ENCODE measurements at regions not wholly inside any gene's neighbourhood (a gene's known extent, or its start where the extent isn't known, plus 50 kb on each side); places are given as distances from the start of the nearest gene placed in this dataset.

GRCh38 chr10:108901781-108902618 is 1021.3 kb downstream of the XPNPEP1 start:
- no peaks in the 10 kb centered on the region for H3K4me1 Mint-ChIP-seq (ENCODE audit: low read depth)
- H3K27me3 Mint-ChIP-seq, result no peaks in the 10 kb centered on the region
- no peak overlapping the region for H3K4me3 Mint-ChIP-seq
- no peak for DNase-seq
- H3K36me3 Mint-ChIP-seq (ENCODE audit: low read depth), result no peaks in the 10 kb centered on the region
- H3K27ac Mint-ChIP-seq, result no peak overlapping the region
- peaks cover 7% of the 10 kb centered on the region for H3K9me3 Mint-ChIP-seq

- no peaks in the 10 kb centered on the region for H3K36me3 Mint-ChIP-seq (ENCODE audit: low read depth)
- peaks cover 10% of the 10 kb centered on the region for H3K9me3 Mint-ChIP-seq
- H3K27ac Mint-ChIP-seq, result no peak overlapping the region
- no peaks in the 10 kb centered on the region for H3K27me3 Mint-ChIP-seq
- DNase-seq, result no peak
- H3K4me1 Mint-ChIP-seq (ENCODE audit: low read depth), result no peaks in the 10 kb centered on the region
- H3K4me3 Mint-ChIP-seq, result no peak overlapping the region
Measured at GRCh38 chr10:108899670-108900069, 1023.6 kb downstream of the XPNPEP1 start.

- H3K4me1 Mint-ChIP-seq (ENCODE audit: low read depth), result no peaks in the 10 kb centered on the region
- H3K36me3 Mint-ChIP-seq (ENCODE audit: low read depth), result no peaks in the 10 kb centered on the region
- H3K4me3 Mint-ChIP-seq, result no peak overlapping the region
- peaks cover 22% of the 10 kb centered on the region for H3K9me3 Mint-ChIP-seq
- no peak overlapping the region for H3K27ac Mint-ChIP-seq
- no peak for DNase-seq
- no peaks in the 10 kb centered on the region for H3K27me3 Mint-ChIP-seq
Measured at GRCh38 chr10:108894402-108895301, 1028.7 kb downstream of the XPNPEP1 start.

GRCh38 chr10:108877095-108877561 is 1046.2 kb downstream of the XPNPEP1 start:
- Mint-ChIP-seq H3K27me3 (no peaks in the 10 kb centered on the region), H3K9me3 (no peaks in the 10 kb centered on the region), H3K36me3 (ENCODE audit: low read depth) (no peaks in the 10 kb centered on the region), H3K4me3 (no peak overlapping the region), H3K4me1 (ENCODE audit: low read depth) (no peaks in the 10 kb centered on the region), H3K27ac (no peak overlapping the region)
- DNase-seq, result no peak

GRCh38 chr10:108872854-108873253 is 1050.5 kb downstream of the XPNPEP1 start:
- Mint-ChIP-seq H3K27ac (no peak overlapping the region), H3K36me3 (ENCODE audit: low read depth) (no peaks in the 10 kb centered on the region), H3K9me3 (no peaks in the 10 kb centered on the region), H3K4me3 (no peak overlapping the region), H3K27me3 (no peaks in the 10 kb centered on the region), H3K4me1 (ENCODE audit: low read depth) (no peaks in the 10 kb centered on the region)
- no peak for DNase-seq

GRCh38 chr10:108868881-108869280 is 1054.4 kb downstream of the XPNPEP1 start:
- Mint-ChIP-seq H3K4me1 (ENCODE audit: low read depth) (no peaks in the 10 kb centered on the region), H3K36me3 (ENCODE audit: low read depth) (no peaks in the 10 kb centered on the region), H3K27me3 (no peaks in the 10 kb centered on the region), H3K9me3 (peaks cover 2% of the 10 kb centered on the region), H3K4me3 (no peak overlapping the region), H3K27ac (no peak overlapping the region)
- no peak for DNase-seq

GRCh38 chr10:108862676-108863350 is 1060.5 kb downstream of the XPNPEP1 start:
- Mint-ChIP-seq H3K4me3 (no peak overlapping the region), H3K36me3 (ENCODE audit: low read depth) (no peaks in the 10 kb centered on the region), H3K27me3 (no peaks in the 10 kb centered on the region), H3K4me1 (ENCODE audit: low read depth) (no peaks in the 10 kb centered on the region), H3K9me3 (peaks cover 6% of the 10 kb centered on the region), H3K27ac (no peak overlapping the region)
- no peak for DNase-seq

- Mint-ChIP-seq H3K27me3 (no peaks in the 10 kb centered on the region), H3K4me1 (ENCODE audit: low read depth) (no peaks in the 10 kb centered on the region)
Measured at GRCh38 chr10:108861181-108861754, 1062.0 kb downstream of the XPNPEP1 start.

GRCh38 chr10:108852211-108852610 is 1071.1 kb downstream of the XPNPEP1 start:
- Mint-ChIP-seq H3K27ac (no peak overlapping the region), H3K4me3 (no peak overlapping the region)

More at GRCh38 chr10:108861181-108861754, 1062.0 kb downstream of the XPNPEP1 start:
- no peak overlapping the region for H3K27ac Mint-ChIP-seq
- H3K4me3 Mint-ChIP-seq, result no peak overlapping the region
- peaks cover 6% of the 10 kb centered on the region for H3K9me3 Mint-ChIP-seq
- DNase-seq, result no peak
- no peaks in the 10 kb centered on the region for H3K36me3 Mint-ChIP-seq (ENCODE audit: low read depth)

GRCh38 chr10:108850138-108850854 is 1073.0 kb downstream of the XPNPEP1 start:
- H3K9me3 Mint-ChIP-seq, result peaks cover 4% of the 10 kb centered on the region
- no peak overlapping the region for H3K4me3 Mint-ChIP-seq
- H3K36me3 Mint-ChIP-seq (ENCODE audit: low read depth), result no peaks in the 10 kb centered on the region
- DNase-seq, result no peak
- no peaks in the 10 kb centered on the region for H3K4me1 Mint-ChIP-seq (ENCODE audit: low read depth)
- no peak overlapping the region for H3K27ac Mint-ChIP-seq
- H3K27me3 Mint-ChIP-seq, result no peaks in the 10 kb centered on the region

More at GRCh38 chr10:108852211-108852610, 1071.1 kb downstream of the XPNPEP1 start:
- Mint-ChIP-seq H3K27me3 (no peaks in the 10 kb centered on the region), H3K36me3 (ENCODE audit: low read depth) (no peaks in the 10 kb centered on the region), H3K9me3 (peaks cover 4% of the 10 kb centered on the region), H3K4me1 (ENCODE audit: low read depth) (no peaks in the 10 kb centered on the region)
- DNase-seq, result no peak

GRCh38 chr10:108849688-108850087 is 1073.6 kb downstream of the XPNPEP1 start:
- H3K4me3 Mint-ChIP-seq, result no peak overlapping the region
- H3K27me3 Mint-ChIP-seq, result no peaks in the 10 kb centered on the region
- H3K4me1 Mint-ChIP-seq (ENCODE audit: low read depth), result no peaks in the 10 kb centered on the region
- H3K27ac Mint-ChIP-seq, result no peak overlapping the region
- H3K9me3 Mint-ChIP-seq, result peaks cover 7% of the 10 kb centered on the region
- DNase-seq, result no peak
- H3K36me3 Mint-ChIP-seq (ENCODE audit: low read depth), result no peaks in the 10 kb centered on the region

GRCh38 chr10:108849186-108849585 is 1074.1 kb downstream of the XPNPEP1 start:
- peaks cover 7% of the 10 kb centered on the region for H3K9me3 Mint-ChIP-seq
- no peaks in the 10 kb centered on the region for H3K36me3 Mint-ChIP-seq (ENCODE audit: low read depth)
- no peaks in the 10 kb centered on the region for H3K27me3 Mint-ChIP-seq
- H3K4me1 Mint-ChIP-seq (ENCODE audit: low read depth), result no peaks in the 10 kb centered on the region
- no peak for DNase-seq
- no peak overlapping the region for H3K4me3 Mint-ChIP-seq
- no peak overlapping the region for H3K27ac Mint-ChIP-seq

- no peaks in the 10 kb centered on the region for H3K36me3 Mint-ChIP-seq (ENCODE audit: low read depth)
- H3K27me3 Mint-ChIP-seq, result no peaks in the 10 kb centered on the region
- no peaks in the 10 kb centered on the region for H3K4me1 Mint-ChIP-seq (ENCODE audit: low read depth)
- DNase-seq, result no peak
- no peak overlapping the region for H3K4me3 Mint-ChIP-seq
- H3K27ac Mint-ChIP-seq, result no peak overlapping the region
- H3K9me3 Mint-ChIP-seq, result peaks cover 5% of the 10 kb centered on the region
Measured at GRCh38 chr10:108848046-108848445, 1075.3 kb downstream of the XPNPEP1 start.
